ENCODE measurements at regions not wholly inside any gene's neighbourhood (a gene's known extent, or its start where the extent isn't known, plus 50 kb on each side); places are given as distances from the start of the nearest gene placed in this dataset.

DNA sequence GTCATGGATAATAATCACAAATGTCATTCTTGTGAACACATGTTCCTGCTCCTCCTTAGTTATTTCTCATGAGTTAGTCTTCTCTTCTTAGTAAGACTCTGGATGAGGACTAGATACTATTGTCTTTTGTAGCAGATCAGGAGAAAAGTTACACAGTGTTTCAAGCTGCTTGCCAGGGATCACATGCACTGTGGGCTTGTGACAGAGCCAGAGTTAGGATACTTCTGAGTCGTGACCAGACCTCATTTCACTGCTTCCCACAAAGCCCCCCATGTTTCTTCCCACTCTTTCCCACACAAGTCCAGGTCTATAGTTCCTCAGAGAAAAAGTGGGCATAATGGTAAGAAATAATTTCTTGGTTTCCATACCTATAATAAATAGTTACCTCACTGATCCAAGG, 80.2 kb upstream of the LRATD1 start:
- Histone ChIP-seq H3K36me3 (replicated peaks) (no peaks in the 10 kb centered on the region), H3K4me3 (ENCODE audit: low read depth, low read length) (no peak overlapping the region), H3K27me3 (replicated peaks) (no peaks in the 10 kb centered on the region), H3K27ac (no peak overlapping the region)
- in situ Hi-C loops (cut with HindIII; ENCODE audit: low pct_ligation_motif_present, low sequenced_read_pairs) = no loop called here
- DNase-seq = no peak
- TF ChIP-seq, protein P1, sequence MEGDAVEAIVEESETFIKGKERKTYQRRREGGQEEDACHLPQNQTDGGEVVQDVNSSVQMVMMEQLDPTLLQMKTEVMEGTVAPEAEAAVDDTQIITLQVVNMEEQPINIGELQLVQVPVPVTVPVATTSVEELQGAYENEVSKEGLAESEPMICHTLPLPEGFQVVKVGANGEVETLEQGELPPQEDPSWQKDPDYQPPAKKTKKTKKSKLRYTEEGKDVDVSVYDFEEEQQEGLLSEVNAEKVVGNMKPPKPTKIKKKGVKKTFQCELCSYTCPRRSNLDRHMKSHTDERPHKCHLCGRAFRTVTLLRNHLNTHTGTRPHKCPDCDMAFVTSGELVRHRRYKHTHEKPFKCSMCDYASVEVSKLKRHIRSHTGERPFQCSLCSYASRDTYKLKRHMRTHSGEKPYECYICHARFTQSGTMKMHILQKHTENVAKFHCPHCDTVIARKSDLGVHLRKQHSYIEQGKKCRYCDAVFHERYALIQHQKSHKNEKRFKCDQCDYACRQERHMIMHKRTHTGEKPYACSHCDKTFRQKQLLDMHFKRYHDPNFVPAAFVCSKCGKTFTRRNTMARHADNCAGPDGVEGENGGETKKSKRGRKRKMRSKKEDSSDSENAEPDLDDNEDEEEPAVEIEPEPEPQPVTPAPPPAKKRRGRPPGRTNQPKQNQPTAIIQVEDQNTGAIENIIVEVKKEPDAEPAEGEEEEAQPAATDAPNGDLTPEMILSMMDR (IDR thresholded peaks at IDR 0.05; ENCODE audit: low read depth, low read length, missing control alignments) = no peak

DNA sequence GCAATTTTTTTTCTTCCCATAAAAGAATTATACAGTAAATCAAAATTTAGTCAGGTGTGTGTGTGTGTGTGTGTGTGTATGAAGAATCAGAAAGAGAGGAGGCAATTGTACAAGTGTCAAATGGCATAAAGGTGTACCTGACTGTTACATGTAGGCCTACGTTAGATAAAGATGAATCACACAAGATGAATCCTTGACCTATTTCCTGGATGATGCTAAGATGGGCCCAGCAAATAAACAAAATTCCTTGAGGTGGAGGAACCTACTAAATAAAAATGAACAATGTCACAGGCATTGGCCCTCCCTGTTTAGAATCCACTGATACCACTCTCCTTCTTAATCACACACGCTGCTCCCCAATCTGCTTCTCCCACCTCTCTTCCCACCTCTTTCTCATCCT, 79.7 kb upstream of the LRATD1 start:
- in situ Hi-C loops (cut with HindIII; ENCODE audit: low pct_ligation_motif_present, low sequenced_read_pairs) = no loop called here
- TF ChIP-seq, protein P1 (IDR thresholded peaks at IDR 0.05; ENCODE audit: low read depth, low read length, missing control alignments) = no peak

DNA sequence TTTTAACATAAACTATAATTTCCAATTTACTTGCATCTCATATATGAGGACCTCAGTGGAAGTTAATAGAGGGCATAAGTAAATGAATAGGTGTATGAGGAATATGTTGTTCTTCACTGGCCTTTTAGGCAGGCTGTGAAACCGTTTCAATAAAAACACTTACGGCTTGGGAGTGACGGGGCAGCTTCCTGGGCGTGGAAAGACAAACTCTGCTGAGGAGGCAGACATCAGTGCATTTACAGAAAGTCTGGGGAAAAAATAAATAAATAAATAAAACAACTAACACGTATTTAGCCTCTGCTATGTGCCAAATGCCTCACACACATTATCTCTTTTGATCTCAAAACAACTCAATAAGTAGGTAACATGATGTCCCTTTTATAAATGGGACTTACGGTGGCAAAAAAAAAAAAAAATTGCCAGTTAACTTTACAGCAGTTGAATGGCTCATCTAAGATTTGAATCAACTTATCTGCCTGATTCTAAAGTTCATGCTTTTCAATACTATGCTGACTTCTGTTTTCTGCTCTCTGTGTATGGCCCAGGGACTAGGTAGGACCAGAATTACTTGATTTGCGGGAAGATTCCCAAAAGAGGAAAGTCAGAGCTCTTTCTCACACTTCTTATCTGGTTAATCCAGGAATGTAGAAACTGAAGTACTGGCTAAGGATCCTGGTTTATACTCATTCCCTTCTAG, 77.5 kb upstream of the LRATD1 start:
- Histone ChIP-seq H3K27ac (no peak overlapping the region), H3K27me3 (replicated peaks) (no peaks in the 10 kb centered on the region), H3K4me3 (ENCODE audit: low read depth, low read length) (no peak overlapping the region), H3K36me3 (replicated peaks) (no peaks in the 10 kb centered on the region)
- TF ChIP-seq, protein P1 (IDR thresholded peaks at IDR 0.05; ENCODE audit: low read depth, low read length, missing control alignments) = no peak
- DNase-seq = no peak
- in situ Hi-C loops (cut with HindIII; ENCODE audit: low pct_ligation_motif_present, low sequenced_read_pairs) = no loop called here

More for the DNA sequence above, 79.7 kb upstream of the LRATD1 start:
- Histone ChIP-seq H3K27me3 (replicated peaks) (no peaks in the 10 kb centered on the region), H3K4me3 (ENCODE audit: low read depth, low read length) (no peak overlapping the region), H3K36me3 (replicated peaks) (no peaks in the 10 kb centered on the region), H3K27ac (no peak overlapping the region)
- no peak for DNase-seq

DNA sequence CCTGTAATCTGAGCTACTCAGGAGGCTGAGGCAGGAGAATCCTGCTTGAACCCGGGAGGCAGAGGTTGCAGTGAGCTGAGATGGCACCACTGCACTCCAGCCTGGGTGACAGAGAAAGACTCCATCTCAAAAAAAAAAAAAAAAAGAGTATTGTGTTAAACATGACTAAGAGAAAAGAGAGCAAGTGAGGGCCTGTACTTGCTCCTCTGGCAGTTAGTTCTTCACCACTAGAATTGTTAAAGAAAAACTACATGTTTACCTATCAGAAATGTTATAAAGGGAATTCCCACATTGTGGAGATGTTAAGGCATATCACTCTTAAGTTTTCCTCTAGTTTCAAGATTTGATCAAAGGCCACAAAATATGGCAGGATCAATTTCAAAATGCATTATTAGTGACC, 75.4 kb upstream of the LRATD1 start:
- H3K27ac ChIP-seq = no peak overlapping the region
- H3K4me3 ChIP-seq (ENCODE audit: low read depth, low read length) = no peak overlapping the region
- no peak for DNase-seq
- in situ Hi-C loops (cut with HindIII; ENCODE audit: low pct_ligation_motif_present, low sequenced_read_pairs) = no loop called here
- H3K27me3 ChIP-seq (replicated peaks) = no peaks in the 10 kb centered on the region
- H3K36me3 ChIP-seq (replicated peaks) = no peaks in the 10 kb centered on the region
- TF ChIP-seq, protein P1 (IDR thresholded peaks at IDR 0.05; ENCODE audit: low read depth, low read length, missing control alignments) = no peak

DNA sequence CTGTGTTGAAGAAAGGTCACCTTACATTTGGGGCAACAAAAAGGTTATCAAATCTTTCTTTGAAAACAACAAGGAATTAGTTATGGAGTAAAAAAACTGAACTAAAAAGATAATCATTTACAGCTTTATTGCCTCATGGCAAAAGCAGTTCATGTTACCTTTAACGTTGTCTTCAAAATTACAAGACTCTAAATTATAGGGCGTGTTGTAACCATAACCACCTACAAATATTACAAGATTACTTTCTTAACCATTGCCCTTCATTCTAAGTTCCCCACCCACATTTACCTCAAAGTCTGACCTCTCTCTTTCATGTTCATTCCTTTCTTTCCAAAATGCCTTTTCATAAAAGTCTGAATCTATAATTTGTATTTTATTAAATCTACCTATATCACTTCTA, 74.6 kb upstream of the LRATD1 start:
- no peak for DNase-seq
- in situ Hi-C loops (cut with HindIII; ENCODE audit: low pct_ligation_motif_present, low sequenced_read_pairs) = no loop called here
- TF ChIP-seq, protein P1 (IDR thresholded peaks at IDR 0.05; ENCODE audit: low read depth, low read length, missing control alignments) = no peak
- no peaks in the 10 kb centered on the region for H3K27me3 ChIP-seq (replicated peaks)
- no peak overlapping the region for H3K4me3 ChIP-seq (ENCODE audit: low read depth, low read length)
- no peaks in the 10 kb centered on the region for H3K36me3 ChIP-seq (replicated peaks)
- H3K27ac ChIP-seq = no peak overlapping the region

Data from brain microvascular endothelial cell (primary cell).